ENCODE measurements at regions not wholly inside any gene's neighbourhood (a gene's known extent, or its start where the extent isn't known, plus 50 kb on each side); places are given as distances from the start of the nearest gene placed in this dataset.

GRCh38 chr22:22123960-22124278, 120.7 kb upstream of the VPREB1 start:
- Histone ChIP-seq H3K79me2 (ENCODE audit: insufficient read depth, low read length) (no peaks in the 10 kb centered on the region), H3K27ac (ENCODE audit: low read depth, low read length) (no peak overlapping the region), H3K36me3 (ENCODE audit: control insufficient read depth in 1 of 2, insufficient read depth in 2 of 2, low read length in 2 of 2) (no peaks in the 10 kb centered on the region), H4K20me1 (ENCODE audit: insufficient read depth) (no peaks in the 10 kb centered on the region), H2AFZ (ENCODE audit: low read depth, low read length, poor library complexity, severe bottlenecking) (no peak overlapping the region), H3K27me3 (ENCODE audit: insufficient read depth, low read length) (peaks cover 6% of the 10 kb centered on the region; the same call in 1 of the 2 replicates), H3K9ac (ENCODE audit: low read length) (no peak overlapping the region), H3K9me3 (ENCODE audit: control insufficient read depth in 1 of 2, insufficient read depth in 1 of 2, low read depth in 1 of 2, low read length in 2 of 2) (no peaks in the 10 kb centered on the region), H3K4me3 (replicated peaks in 1 of 2; ENCODE audit: low read depth in 1 of 2, low read length in 2 of 2) (no peak overlapping the region), H3K9me2 (ENCODE audit: insufficient read depth) (no peaks in the 10 kb centered on the region), H3K4me1 (ENCODE audit: control insufficient read depth in 1 of 2, insufficient read depth in 2 of 2, low read length in 2 of 2) (no peaks in the 10 kb centered on the region), H3K4me2 (ENCODE audit: low read length) (no peak overlapping the region)
- intact Hi-C loops (cut with micrococcal nuclease) = no loop called here
- RAD21 ChIA-PET (ENCODE audit: low non-redundant PET in 1 of 2, low total read pairs in 2 of 2, uncharacterized antibody in 2 of 2, unreplicated experiment in 2 of 2) = no interaction called here
- no TSS peak for BruUV-seq (replicated peaks)
- ATAC-seq (no peak), DNase-seq (ENCODE audit: low read depth, low spot score) (no peak)
- CTCF ChIA-PET = interaction anchor here (1.1 kb wide), 1 partner anchor 13 kb away, joined by 4 read pairs; no protein-coding TSS in a partner anchor
- POLR2A ChIA-PET = no interaction called here
- TF ChIP-seq SRF (IDR thresholded peaks at IDR 0.05; ENCODE audit: low read depth) (no peak), ATF3 (IDR thresholded peaks at IDR 0.05) (no peak), SP1 (IDR thresholded peaks at IDR 0.05; ENCODE audit: low read depth) (no peak), RAD21 (IDR thresholded peaks at IDR 0.05; ENCODE audit: low read depth) (no peak), JUND (IDR thresholded peaks at IDR 0.05) (no peak), YY1 (IDR thresholded peaks at IDR 0.05; ENCODE audit: extremely low read depth, insufficient replicate concordance, low read depth, low read length) (no peak), MAX (IDR thresholded peaks at IDR 0.05) (no peak), CBX3 (IDR thresholded peaks at IDR 0.05; ENCODE audit: low read depth) (no peak), FOSL1 (IDR thresholded peaks at IDR 0.05; ENCODE audit: low read depth) (no peak), SIN3A (IDR thresholded peaks at IDR 0.05; ENCODE audit: low read depth) (no peak), ELF1 (IDR thresholded peaks at IDR 0.05; ENCODE audit: borderline replicate concordance, low read depth) (no peak), CTCF (IDR thresholded peaks at IDR 0.05 in 2 of 3, conservative IDR thresholded peaks at IDR 0.05 in 1 of 3; ENCODE audit: borderline replicate concordance in 1 of 3, insufficient read depth in 1 of 3, low read depth in 2 of 3, low read length in 2 of 3) (no peak), POLR2AphosphoS5 (IDR thresholded peaks at IDR 0.05; ENCODE audit: low read depth, low read length) (no peak)
